GM21723 (cell line): ENCODE measurements at regions not wholly inside any gene's neighbourhood (a gene's known extent, or its start where the extent isn't known, plus 50 kb on each side); places are given as distances from the start of the nearest gene placed in this dataset.
"Not testable (repeated sequence)": the region's sequence is repeated elsewhere in the genome, so short reads cannot be mapped to it uniquely, and the experiment has no call there.

Experiments
- ATAC-seq: cut with Tn5 transposase; IDR thresholded peaks from one replicate; pipeline ENCODE4 v1.9.1; 2021; ENCODE audit warnings: mild to moderate bottlenecking, moderate library complexity; ENCODE audit not compliant: unreplicated experiment

GRCh38 chr3:62926494-62926893 is 51.3 kb upstream of the CADPS start:
- ATAC-seq: no peak

DNA sequence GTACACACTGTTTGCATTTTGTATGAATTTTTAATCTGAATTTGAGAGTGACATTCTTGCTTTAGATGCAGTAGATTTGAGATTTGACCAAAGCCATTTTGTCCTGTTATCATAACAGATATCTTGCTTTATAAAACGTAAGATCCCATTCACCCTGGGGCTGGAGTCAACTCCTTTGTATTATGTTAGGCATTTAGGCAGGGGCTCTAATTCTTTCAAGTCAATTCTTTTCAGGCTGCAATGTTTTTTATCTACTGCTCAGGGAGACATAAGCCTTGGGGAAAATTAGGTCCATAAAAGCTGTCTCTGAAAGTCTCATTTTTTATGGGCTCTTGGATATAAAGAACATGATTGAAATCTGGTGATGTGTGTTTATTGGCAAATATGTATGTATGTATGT is 53.0 kb upstream of the CADPS start:
- ATAC-seq: no peak

GRCh38 chr3:62929771-62930170 is 54.6 kb upstream of the CADPS start:
- no peak for ATAC-seq

- no peak for ATAC-seq
Observed at GRCh38 chr3:62935793-62936192, 60.6 kb upstream of the CADPS start.

GRCh38 chr3:62936626-62937254 is 61.5 kb upstream of the CADPS start:
- ATAC-seq: no peak

DNA sequence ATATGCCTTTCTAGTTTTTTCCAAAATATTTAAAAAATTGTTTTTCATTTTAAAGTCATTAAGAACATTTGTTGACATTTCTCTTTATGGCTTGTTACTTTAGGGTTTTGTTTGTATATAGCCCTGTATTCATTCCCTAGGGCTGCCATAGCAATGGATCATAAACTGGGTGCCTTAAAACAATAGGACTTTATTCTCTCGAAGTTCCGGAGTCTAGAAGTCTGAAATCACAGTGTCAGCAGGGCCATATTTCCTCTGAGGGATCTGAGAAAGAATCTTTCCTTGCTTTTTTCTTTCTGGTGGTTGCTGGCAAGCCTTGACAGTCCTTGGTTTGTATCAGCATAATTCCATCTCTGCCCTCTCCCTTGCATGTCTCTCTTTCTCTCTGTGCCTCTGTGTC is 63.4 kb upstream of the CADPS start:
- ATAC-seq: no peak

DNA sequence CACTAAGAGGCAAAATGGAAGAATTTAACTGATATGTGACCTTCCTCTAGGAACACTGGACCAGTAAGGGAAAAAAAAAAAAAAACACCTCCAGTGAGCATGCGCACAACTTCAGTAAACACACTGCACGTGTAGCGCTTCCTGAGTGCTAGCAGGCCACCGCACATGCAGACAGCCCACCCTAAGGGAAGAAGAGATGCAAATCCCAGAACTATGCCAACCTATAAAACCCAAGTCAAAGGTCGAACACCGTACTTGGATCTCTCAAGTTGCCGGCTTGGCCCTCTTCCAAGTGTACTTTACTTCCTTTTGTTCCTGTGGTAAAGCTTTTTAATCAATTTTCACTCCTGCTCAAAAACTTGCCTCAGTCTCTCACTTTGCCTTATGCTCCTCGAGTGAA is 64.5 kb upstream of the CADPS start:
- no peak for ATAC-seq

- no peak for ATAC-seq
Observed at GRCh38 chr3:62940771-62941563, 65.8 kb upstream of the CADPS start.

GRCh38 chr3:62942227-62942626 is 67.0 kb upstream of the CADPS start:
- no peak for ATAC-seq

DNA sequence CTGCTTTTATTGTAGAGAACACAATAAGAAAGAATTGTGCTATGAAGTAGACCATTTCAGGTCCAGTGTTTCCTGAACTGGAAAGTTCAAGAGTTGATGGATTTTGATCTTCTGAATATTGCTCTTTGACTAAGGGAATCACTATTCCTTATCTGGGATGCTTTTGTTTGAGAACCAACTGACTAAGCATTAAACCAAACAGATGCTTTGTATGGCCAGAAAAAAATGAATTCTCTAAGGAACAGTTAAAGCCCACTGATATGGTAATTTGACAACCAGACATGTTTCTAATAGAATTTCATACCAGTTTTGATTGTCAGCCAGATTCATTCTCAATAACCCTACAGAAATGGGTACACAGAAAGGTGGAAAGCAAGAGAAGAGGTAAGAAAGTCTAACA is 67.5 kb upstream of the CADPS start:
- ATAC-seq: no peak

DNA sequence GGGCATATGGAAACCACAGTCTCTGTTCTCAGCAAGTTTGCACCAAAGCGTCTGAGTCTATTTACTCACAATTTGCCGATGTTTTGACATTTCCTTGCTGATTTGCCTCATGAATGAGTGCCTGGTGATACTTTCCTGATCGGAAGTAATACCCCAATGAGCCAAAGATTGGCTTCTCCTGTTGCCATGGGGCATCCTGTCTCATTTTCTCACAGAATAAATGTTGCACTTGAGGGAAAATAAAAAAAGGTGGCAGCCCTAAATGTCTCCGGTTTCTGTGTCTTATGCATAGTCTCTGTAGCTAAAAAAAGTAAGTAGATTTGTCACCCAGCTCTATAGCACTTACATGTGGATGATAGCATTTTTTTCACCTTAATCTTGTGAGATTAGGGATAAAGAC is 73.7 kb upstream of the CADPS start:
- ATAC-seq: no peak

- no peak for ATAC-seq
Observed at GRCh38 chr3:62950210-62950609, 75.0 kb upstream of the CADPS start.

GRCh38 chr3:62951037-62951613 is 75.9 kb upstream of the CADPS start:
- no peak for ATAC-seq

DNA sequence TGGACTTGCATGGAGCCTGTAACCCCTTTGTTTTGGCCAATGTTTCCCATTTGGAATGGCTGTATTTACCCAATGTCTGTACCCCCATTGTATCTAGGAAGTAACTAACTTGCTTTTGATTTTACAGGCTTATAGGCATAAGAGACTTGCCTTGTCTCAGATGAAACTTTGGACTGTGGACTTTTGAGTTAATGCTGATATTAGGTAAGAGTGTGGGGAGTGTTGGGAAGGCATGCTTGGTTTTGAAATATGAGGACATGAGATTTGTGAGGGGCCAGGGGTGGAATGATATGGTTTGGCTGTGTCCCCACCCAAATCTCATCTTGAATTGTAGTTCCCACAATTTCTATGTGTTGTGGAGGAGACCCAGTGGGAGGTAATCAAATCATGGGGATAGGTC is 76.7 kb upstream of the CADPS start:
- not testable (repeated sequence) for ATAC-seq

- peak; percentile 82 for ATAC-seq
Observed at GRCh38 chr3:62954580-62954979, 79.4 kb upstream of the CADPS start.

DNA sequence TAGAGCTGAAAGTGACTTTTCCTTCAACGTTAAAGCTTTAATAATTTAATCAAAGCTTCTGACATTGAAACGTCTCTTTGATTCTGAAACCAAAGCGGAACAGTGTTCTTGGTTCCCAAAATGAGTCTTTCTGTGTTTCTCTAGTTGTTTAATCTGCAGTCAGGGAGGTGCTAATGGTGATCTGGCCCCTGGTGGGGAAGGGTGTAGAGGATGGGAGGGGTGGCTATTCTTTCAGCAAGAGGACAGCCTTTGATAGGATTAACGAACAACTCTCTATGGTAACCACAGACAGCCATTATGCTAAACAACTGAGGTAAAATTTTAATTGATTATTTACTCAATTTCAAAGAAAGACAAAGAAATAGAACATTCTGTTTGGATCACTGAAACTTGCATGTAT is 79.9 kb upstream of the CADPS start:
- ATAC-seq: no peak

- ATAC-seq: no peak
Observed at GRCh38 chr3:62956411-62956810, 81.2 kb upstream of the CADPS start.

DNA sequence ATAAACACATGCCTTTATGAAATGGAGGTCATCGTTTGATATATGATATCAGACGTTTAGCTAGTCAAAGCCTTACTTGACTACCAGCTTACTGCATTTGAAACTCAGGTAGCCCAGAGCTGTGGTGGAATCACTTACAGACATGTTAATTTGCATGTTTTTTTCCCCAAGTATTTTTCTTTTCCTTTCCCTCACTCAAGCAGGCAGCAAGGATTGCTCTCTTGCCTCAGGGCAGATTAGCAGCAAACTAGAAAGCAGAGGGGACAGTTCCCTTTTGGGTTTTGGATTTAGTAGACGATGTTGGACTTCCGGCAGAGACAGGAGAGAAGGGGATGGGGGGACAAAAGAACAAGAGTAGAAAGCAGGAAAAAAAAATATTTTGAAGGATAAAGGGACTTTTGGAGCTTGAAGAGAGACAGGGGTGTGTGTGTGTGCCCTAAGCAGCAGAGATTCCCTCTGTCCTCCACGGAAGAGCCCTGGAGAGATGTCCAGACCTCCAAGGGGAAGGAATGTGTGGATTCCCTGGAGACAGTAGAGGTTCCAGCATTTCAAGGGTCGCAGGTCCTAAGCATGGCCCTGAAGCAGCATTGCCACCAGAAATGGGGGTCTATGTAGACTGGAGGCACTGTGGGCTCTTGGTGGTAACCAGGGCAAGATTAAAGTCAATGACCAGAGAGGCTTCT is 86.8 kb upstream of the CADPS start:
- no peak for ATAC-seq

- no peak for ATAC-seq
Observed at GRCh38 chr3:62962714-62963113, 87.5 kb upstream of the CADPS start.

DNA sequence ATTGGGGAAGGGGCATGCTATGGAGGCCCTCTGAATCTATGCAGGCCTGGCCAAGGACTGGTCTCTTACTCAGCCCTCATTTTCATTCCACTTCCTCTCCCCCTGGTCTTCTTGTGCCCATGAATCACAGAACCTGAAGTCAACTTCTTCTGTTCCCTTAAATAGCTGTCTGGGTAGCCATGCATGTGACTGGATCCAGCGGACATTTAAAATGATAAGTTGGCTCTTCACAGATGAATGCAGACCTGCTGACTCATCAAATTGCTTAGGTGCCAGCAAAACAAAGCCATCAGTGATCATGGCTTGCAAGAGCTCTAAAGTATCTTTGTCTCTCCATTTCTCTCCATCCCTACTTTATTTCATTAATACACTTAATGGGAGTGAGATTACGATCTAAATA is 90.1 kb upstream of the CADPS start:
- ATAC-seq: no peak

DNA sequence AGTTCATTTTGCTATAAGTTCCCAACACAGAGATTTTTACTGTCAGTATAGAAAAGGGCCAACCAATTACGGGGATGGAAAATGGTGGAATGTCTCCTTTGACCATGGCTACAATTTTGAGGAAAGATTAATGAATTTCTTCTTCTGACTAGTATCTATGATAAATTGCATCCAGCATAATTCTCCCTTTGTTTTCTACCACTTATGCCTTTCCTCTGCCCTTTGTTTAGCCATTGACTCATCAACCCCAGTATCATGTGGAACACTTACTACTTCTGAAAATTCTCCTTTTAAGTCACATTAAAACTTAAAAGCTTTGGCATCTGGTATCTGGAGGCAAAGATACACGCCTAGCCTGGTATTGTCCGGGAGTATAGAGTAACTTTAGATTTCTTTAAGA is 92.9 kb upstream of the CADPS start:
- ATAC-seq: no peak

GRCh38 chr3:62970648-62971047 is 95.4 kb upstream of the CADPS start:
- ATAC-seq: no peak
